Glutamatergic neuron (in vitro differentiated cells): ENCODE measurements at regions not wholly inside any gene's neighbourhood (a gene's known extent, or its start where the extent isn't known, plus 50 kb on each side); places are given as distances from the start of the nearest gene placed in this dataset.

Experiments used
- DNase-seq: peaks from one replicate; pipeline ENCODE4 v3.0.0; 2022
- H3K27ac Mint-ChIP-seq: one replicate; pipeline ENCODE4 v1.8.0; 2020; ENCODE audit warnings: mild to moderate bottlenecking, mixed read lengths, inconsistent platforms; ENCODE audit not compliant: unreplicated experiment
- H3K27me3 Mint-ChIP-seq: one replicate; pipeline ENCODE4 v1.8.0; 2020; ENCODE audit warnings: mild to moderate bottlenecking, moderate library complexity, mixed read lengths, inconsistent platforms; ENCODE audit not compliant: unreplicated experiment
- H3K36me3 Mint-ChIP-seq: one replicate; pipeline ENCODE4 v1.8.0; 2020; ENCODE audit warnings: mild to moderate bottlenecking, mixed read lengths, inconsistent platforms; ENCODE audit not compliant: unreplicated experiment
- H3K4me1 Mint-ChIP-seq: one replicate; pipeline ENCODE4 v1.8.0; 2020; ENCODE audit warnings: mild to moderate bottlenecking, low read depth, mixed read lengths, inconsistent platforms; ENCODE audit not compliant: unreplicated experiment
- H3K4me3 Mint-ChIP-seq: one replicate; pipeline ENCODE4 v1.8.0; 2020; ENCODE audit warnings: mild to moderate bottlenecking, mixed read lengths, inconsistent platforms; ENCODE audit not compliant: unreplicated experiment
- H3K9me3 Mint-ChIP-seq: one replicate; pipeline ENCODE4 v1.8.0; 2020; ENCODE audit warnings: mild to moderate bottlenecking, moderate library complexity, mixed read lengths, inconsistent platforms; ENCODE audit not compliant: unreplicated experiment
- CTCF ChIP-seq: fragments of 200-600 bp; sonication (generic); IDR thresholded peaks from one replicate; pipeline ENCODE4 v1.5.0; 2021; ENCODE audit not compliant: partially characterized antibody, unreplicated experiment

GRCh38 chr13:48840366-48840765 lies 135.3 kb upstream of the FNDC3A start:
- no peak overlapping the region for H3K27ac Mint-ChIP-seq
- no peak overlapping the region for H3K4me3 Mint-ChIP-seq
- H3K4me1 Mint-ChIP-seq = peaks cover 13% of the 10 kb centered on the region
- no peak for DNase-seq
- TF ChIP-seq CTCF = no peak
- no peaks in the 10 kb centered on the region for H3K9me3 Mint-ChIP-seq
- no peaks in the 10 kb centered on the region for H3K36me3 Mint-ChIP-seq
- H3K27me3 Mint-ChIP-seq = no peaks in the 10 kb centered on the region

- Mint-ChIP-seq H3K27me3 (no peaks in the 10 kb centered on the region), H3K27ac (no peak overlapping the region), H3K4me3 (no peak overlapping the region), H3K36me3 (no peaks in the 10 kb centered on the region), H3K9me3 (no peaks in the 10 kb centered on the region), H3K4me1 (peaks cover 15% of the 10 kb centered on the region)
- no peak for TF ChIP-seq CTCF
- DNase-seq = no peak
These were observed 133.4 kb upstream of the FNDC3A start for GRCh38 chr13:48842316-48842715.

GRCh38 chr13:48843630-48844380 lies 131.9 kb upstream of the FNDC3A start:
- Mint-ChIP-seq H3K4me3 (no peak overlapping the region), H3K4me1 (peaks cover 15% of the 10 kb centered on the region), H3K9me3 (no peaks in the 10 kb centered on the region), H3K36me3 (no peaks in the 10 kb centered on the region), H3K27ac (no peak overlapping the region), H3K27me3 (no peaks in the 10 kb centered on the region)
- DNase-seq = no peak
- no peak for TF ChIP-seq CTCF

GRCh38 chr13:48844676-48845075 lies 131.0 kb upstream of the FNDC3A start:
- DNase-seq = no peak
- H3K36me3 Mint-ChIP-seq = no peaks in the 10 kb centered on the region
- no peak overlapping the region for H3K4me3 Mint-ChIP-seq
- no peak overlapping the region for H3K27ac Mint-ChIP-seq
- H3K27me3 Mint-ChIP-seq = no peaks in the 10 kb centered on the region
- TF ChIP-seq CTCF = no peak
- peaks cover 15% of the 10 kb centered on the region for H3K4me1 Mint-ChIP-seq
- H3K9me3 Mint-ChIP-seq = no peaks in the 10 kb centered on the region

- no peak for DNase-seq
- H3K27ac Mint-ChIP-seq = no peak overlapping the region
- H3K27me3 Mint-ChIP-seq = peaks cover 6% of the 10 kb centered on the region
- H3K9me3 Mint-ChIP-seq = no peaks in the 10 kb centered on the region
- no peaks in the 10 kb centered on the region for H3K36me3 Mint-ChIP-seq
- no peak for TF ChIP-seq CTCF
- H3K4me1 Mint-ChIP-seq = peaks cover 2% of the 10 kb centered on the region
- H3K4me3 Mint-ChIP-seq = no peak overlapping the region
These were observed 126.2 kb upstream of the FNDC3A start for GRCh38 chr13:48849515-48849914.
